GM21786 (cell line): ENCODE measurements at regions not wholly inside any gene's neighbourhood (a gene's known extent, or its start where the extent isn't known, plus 50 kb on each side); places are given as distances from the start of the nearest gene placed in this dataset.
A peak's percentile ranks its signal among the peaks of the same experiment; 100 is the strongest.

Source experiments
- ATAC-seq: cut with Tn5 transposase; IDR thresholded peaks from one replicate; pipeline ENCODE4 v1.9.1; 2021; ENCODE audit not compliant: unreplicated experiment

DNA sequence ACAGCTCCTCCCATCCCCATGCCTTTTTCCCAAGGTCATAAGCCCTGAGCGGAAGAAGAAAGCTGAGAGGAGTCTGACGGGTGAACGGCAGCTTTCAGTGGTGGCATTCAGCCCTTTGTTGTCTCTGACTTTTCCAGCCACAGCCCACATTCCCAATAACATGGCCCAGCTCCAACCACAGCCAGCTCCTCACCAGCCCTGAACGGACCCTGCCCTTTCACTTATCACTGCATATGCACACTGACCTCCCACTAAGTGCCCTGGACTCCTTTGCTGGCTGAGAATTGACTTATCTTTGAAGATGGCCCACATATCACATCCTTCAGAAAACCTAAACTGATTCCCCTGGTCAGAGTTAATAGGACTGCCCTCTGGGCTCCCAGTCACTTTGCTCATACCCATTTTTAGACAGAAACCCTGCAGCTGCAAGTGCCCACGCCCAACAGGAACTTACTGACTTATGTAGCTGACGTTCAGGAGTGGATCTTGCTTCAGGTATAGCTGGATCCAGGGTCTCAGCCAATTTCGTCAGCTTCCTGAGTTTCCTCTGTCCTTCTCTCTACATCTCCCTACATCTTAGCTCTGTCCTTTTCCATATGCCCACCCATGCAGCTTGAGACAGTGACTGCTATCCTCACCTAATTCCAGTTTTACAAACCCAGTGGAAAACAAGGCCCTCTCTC, 348.5 kb upstream of the PROK2 start:
- ATAC-seq, result no peak

DNA sequence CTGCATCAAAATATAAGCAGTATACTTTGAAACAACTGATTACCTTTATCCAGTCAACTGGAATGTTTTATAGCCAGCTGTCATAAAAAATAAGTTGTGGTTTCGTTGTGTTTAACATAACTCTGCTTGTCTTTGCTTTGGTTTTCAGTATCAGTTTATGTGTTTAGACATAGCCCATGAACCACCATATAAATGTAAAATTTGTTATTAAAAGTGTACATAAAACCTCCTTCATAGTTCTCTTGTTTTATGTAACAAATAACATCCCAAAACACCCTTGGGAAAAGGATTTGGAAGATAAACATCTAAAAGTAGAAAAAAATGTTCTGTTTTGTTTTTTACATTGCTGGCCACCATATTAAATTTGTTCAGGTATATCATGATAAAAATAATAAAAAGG, 347.0 kb upstream of the PROK2 start:
- no peak for ATAC-seq

DNA sequence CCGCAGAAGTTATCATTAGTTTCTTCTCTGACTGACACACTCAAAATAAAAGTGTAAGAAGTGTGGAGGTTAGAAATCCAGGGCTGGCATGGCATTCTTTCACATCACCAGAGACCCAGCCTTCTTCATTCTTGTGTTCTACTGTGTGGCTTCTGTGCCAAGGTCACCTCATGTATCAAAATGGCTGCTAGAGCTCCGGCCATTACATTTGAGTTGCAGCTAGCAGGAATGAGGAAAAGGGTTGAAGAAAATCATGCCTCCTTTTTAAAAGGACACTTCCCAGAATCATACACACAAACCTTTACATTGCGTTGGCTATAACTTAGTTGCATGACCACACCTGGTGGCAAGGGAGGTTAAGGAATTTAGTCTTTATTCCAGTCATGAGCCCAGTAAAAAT, 345.6 kb upstream of the PROK2 start:
- no peak for ATAC-seq

DNA sequence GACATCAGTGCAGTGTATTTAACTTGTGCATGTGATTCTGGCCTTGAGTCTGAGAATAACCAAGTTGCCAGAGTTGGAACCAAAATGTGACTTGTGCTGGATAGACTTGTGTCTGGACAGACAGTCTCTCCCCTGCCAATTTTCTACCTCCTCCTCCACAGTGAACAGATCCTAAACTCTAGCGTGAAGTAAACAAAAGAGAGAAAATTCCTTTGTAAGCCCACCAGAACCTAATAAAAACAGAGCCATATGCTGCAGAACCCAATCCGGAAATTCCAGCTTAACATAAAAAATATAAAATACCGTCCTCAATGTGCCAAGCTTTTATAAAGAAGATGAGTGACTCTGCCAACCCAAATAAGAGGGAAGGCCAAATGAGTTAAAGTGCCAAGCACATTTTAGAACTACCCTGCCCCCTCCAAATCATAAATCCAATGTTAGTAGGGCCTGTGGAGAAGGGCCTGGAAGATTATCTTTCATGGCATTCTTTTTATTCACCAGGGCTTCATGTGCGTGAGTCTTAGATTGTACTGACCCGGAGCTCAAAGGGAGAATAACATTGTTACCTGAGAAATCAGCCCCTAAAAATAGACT, 344.6 kb upstream of the PROK2 start:
- ATAC-seq, result no peak

DNA sequence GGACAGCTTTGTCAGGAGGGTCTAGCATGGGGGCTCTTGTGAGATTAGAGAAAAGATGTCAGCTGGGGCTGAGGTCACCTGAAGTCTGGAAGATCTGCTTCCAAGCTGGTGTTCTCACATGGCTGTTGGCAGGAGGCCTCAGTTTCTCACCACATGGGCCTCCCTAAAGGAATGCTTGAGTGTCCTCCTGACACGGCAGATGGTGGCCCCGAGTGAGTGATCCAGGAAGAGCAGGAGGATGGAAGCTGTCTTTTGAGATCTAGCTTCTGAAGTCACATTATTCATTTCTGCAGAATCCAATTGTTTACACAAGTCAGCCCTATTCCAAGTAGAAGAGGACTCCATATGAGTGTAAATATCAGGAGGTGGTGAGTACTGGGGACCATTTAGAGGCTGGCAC, 344.0 kb upstream of the PROK2 start:
- ATAC-seq, result no peak

DNA sequence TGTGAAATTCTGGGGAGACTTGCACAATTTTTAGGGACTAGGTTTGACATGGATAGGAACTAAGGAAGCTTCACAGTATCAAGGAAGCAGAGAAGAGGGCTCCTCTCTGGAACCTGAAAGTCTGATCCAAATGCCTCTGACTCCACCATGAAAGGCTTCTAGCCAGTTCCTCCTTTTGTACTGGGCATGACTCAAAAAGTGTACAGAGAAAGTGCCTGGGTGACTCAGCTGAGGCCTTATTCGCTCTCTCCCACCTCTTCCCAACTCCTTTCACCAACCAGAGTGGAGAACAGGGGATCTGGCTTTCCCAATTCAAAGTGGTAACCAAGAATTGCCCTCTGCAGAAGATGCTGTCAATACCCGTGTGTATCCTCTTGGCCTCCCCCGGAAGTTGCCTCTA, 342.9 kb upstream of the PROK2 start:
- no peak for ATAC-seq

DNA sequence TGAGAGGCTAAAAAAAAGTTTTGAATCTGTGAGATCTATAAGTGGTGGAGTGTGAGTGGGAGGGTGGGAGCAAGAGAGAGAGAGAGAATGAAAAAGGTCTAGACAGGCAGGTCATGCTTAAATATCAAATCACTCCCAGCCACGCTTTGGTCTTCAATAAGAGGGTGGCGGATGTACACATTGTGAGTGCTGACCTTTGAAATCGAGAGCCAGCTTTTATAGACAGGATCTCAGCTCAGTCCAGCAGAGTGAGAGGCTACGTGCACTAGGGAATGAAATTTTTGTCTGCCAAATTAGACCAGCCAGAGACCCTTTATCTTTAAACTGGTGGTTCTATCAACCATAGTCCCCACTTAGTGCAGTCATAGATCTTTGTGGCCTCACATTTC, 342.3 kb upstream of the PROK2 start:
- no peak for ATAC-seq

DNA sequence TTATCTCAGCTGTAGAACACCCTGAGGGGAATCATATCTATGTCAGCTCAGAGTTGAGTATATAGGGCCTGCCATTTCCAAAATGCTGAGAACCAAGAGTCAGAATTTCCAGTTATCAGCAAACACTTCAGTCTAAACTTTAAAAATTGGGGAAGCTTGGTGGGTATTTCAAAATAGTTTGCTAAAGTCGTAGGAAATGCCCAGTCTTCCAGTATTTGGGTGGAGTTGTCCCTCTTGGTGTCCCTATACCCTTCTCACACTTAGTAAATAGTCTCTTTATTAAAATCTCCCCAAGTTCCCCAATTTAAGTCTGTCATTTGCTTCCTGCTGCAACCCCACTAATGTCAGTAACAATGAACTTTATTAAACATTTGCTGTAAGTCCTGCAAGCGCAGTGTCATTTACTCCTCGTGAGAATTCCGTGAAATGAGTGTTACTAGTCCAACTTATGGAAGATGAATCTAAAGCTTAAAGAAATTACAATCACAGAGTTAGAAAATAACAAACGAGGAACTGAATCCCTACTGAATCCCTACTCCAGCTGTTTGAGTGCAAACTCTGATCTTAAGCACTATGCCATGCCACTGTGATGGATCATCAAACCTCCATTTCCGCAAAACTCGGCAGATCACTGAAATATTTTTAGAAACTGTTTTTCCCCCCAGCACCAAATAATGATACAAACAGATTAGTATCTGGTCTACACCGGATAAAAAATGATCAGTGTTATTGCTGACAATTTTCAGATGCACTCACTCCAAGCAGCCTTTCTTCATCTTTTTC, 341.7 kb upstream of the PROK2 start:
- no peak for ATAC-seq

DNA sequence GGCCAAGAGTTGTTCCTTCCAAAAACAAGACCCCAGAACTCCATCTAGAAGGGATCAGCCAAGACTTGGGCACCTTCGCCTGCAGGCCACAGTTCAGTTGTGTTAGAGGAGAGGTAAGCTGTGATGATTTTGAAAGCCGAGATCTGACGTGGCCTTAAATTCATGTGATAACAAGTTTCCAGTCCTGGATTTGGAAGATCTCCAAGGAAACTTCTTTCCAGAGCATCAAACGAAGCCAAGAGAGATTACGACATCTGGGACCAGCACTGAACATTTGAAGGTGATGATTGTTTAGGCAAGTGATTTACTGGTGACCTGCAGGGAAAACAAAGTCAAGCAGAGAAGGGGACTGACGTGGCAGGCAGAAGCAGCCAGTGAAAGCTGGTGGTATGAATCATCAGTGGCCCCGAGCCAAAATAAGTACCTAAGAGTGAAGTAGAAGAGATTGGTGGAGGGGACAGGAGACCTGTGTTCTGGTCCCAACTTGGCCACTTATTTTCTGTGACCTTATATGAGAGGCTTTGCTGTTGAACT, 339.0 kb upstream of the PROK2 start:
- peak; percentile 54 for ATAC-seq

DNA sequence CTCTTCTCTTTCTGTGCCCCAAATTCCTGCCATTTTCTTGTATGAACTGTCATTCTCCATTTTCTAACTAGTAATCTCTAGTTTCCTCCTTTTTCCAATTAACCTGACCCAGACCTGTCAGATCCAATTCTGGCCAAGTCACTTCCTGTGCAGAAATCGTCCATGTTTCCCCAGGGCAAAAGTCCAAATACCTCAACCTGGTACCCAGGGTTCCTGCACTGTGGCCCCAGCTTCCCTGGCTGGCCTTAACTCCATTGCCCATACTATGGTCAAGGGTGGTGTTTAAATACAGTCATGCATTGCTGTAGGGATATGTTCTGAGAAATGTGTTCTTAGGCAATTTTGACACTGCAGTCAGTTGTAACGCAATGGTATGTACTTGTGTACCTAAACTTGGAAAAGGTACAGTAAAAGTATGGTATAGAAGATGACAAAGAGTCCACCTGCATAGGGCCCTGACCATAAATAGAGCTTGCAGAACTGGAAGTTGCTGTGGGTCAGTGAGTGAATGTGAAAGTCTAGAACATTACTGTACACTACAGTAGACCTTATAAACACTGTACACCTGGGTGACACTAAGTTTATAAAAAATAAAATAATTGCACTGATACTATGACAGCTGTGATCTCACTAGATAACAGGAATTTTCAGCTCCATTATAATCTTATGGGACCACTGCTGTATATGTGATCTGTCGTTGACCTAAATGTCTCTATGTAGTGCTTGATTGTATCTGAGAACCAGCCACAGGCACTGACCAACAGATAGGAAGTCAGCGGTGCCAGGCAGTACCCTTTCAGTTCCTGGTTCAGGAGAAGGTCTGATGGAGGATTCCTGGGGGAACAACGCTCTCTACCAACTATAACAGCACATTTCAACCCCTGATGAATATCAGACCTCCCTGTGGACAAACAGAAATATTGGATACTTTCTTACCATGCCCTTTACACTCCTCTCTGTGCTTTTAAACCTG, 336.1 kb upstream of the PROK2 start:
- peak; percentile 75 for ATAC-seq

DNA sequence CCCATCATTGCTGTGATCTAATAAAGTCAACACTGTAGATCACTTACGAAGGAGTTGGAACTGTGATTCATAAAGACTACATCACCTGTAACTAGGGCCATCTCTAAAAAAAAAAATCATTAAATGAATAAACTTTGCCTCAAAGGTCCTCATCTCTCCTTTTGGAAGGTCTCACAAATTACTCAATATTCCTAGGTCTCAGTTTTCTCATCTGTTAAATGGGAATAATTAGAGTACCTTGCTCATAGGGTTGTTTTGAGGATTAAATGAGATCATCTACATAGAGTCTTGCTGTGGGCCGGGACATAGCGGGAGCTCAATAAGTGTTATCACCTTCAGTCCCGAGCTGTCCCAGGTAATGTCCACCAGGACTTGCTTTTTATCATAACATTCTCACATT, 335.1 kb upstream of the PROK2 start:
- no peak for ATAC-seq

DNA sequence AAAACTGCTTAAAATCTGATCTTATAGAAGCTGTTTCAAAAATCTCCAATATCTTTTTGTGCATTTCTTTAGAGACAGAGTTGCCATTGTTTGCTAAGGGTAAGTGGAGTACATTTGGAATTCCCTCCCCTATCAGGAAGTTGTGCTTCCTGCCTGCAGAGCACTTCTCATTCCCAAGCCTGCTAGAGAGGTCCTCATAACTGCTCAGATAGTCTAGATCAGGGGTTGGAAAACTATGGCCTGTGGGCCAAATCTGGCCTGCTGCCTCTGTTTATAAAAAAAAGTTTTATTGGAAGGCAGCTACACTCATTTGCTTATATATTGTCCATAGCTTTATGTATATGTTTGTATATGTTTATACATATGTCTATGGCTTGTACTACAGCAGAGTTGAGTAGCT, 333.7 kb upstream of the PROK2 start:
- no peak for ATAC-seq

DNA sequence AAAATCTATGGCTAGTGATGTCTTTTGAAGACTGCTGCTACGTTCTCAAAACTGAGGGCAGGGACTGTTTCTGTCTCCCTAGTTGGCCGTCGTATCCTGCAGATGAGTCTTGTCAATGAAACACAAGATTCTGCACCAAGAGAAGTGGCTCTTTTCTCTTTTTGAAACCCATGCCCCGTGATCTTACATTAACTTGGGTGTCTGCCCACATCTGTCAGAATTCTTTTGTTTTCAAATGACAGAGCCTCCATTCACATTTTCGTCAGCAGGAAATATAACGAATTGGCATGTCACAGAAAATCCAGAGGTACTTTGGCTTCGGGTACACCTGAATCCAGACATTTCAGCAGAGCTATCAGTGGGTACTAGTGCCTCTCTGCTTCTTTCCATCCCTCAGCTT, 331.3 kb upstream of the PROK2 start:
- no peak for ATAC-seq

DNA sequence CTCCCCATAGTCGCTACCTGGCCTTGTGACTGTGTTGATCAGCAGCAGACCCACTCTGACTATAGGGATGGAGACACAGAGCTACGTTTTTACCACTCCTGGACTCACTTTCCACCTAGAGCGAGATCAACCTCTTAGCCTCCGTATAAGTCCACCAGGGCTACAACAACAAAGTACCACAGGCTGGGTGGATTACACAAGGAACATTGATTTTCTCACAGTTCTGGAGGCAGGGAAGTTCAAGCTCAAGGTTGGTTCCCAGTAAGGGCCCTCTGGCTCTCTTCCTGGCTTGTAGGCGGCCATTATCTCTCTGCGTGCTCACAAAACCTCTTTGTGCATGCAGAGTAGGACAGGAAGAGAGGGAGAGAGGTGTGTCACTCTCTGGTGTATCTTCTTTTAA, 330.4 kb upstream of the PROK2 start:
- ATAC-seq, result no peak

DNA sequence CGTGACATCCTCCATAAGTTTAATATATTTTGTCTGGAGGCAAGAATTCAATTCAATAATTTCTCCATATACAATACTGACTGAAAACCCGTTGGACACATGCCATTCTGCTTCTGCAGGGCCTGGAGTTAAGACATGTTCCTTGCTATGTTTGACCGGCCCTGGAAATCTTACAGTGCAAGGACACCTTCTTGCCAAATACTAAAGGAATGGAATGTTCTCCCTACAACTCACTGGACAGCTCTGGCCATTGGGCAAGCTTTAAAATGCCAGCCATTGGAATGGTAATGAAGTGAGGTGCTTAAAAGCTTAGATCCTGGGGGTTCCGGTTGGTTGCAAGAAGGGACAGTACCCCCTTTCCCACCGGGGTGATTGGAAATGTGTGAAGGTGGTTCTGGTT, 329.8 kb upstream of the PROK2 start:
- no peak for ATAC-seq

DNA sequence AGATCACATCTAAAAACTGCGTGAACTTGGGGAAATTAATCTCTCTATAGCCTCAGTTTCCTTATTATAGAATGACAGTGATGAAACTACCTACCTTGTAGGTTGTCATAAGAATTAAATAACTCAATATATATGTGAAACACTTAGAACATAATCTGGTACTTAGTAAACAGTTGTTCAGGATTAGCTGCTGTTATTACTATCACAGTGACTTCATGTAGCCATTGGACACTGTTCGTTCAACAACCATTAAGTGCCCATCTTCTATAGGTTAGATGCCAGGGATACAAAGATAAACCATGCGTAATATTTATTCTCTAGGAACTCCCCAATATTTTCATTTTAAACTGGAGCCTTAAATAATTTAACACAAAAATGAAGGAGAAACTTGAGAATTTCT, 329.0 kb upstream of the PROK2 start:
- ATAC-seq, result no peak

DNA sequence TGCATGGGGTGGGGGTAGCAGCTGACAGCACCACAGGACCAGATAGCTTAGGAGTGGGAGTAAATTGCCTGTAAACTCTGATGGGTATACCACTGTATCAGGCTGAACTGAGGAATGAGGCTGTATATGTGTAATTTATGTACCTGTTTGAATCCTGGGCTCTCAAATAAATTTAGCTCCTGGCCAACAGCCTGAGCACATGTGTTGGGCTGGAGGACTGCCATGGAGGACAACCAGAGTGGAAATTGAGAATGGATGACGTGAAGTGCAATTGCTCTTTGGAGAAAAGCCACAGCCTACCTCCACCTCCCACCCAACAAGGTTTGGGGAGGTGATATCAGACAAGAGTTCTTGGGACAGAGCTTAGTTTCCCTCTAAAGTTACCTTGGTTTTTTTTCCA, 328.6 kb upstream of the PROK2 start:
- no peak for ATAC-seq

DNA sequence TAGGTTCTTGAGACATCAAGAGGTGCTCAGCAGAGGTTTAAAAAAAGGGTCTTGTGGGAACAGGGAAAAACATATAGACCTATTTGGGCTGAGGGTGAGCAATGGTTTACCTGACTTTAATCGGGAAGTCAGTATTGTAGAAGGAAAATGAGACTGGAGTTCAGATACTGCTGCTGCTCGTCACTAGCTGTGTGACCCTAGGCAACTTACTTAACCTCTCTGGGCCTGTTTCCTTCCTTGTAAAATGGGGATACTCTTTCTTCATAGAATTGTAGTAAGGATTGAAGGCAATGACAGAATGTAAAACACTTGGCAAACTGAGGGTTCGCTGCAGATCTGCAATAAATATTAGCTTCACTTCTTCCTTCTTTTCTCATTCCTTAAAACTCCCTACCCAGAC, 327.5 kb upstream of the PROK2 start:
- no peak for ATAC-seq

DNA sequence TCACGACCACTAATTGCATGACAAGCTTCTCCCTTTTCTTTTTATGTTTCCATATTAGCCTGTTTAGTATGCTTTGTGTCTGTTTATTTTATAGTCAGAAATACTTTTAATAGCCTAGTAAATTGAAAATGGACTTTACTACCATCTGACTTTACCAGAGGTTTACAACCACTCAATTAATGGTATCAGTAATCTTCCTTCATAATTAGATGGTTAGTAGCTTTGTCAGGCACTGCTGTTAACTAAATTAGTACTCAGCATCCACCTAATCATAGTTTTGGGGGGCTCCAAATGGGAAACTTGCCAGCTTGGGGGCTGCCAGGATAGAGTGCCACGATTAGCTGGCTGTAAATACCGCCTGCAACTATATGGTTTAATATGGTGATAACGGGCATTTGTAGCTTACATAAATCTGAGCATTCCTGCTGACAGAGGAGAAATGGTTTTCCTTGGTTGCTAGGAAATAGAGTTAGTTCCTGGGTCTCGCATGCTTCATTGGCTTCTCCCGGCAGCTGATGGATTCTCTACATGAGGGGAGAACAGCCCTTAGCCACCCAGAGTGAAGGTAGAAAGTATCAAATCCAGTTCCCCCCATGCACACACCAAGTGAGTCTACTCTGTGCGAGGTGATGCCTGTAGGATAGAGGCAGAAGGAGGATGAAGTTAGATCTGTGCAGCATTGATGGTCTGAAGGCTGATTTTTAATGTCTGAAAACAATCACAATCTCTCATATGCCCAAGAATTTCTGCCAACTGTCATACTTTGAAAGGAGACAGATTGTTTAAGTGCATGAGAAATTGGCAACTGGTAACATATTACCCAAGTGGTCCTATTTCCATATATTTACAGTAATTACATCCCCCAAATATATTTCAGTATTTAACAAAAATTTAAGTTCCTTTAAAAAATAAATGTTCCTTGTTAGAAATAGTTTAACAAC, 326.6 kb upstream of the PROK2 start:
- no peak for ATAC-seq
